Liver (tissue), 8 donors: ENCODE measurements at regions not wholly inside any gene's neighbourhood (a gene's known extent, or its start where the extent isn't known, plus 50 kb on each side); places are given as distances from the start of the nearest gene placed in this dataset.

Experiments used
- DNase-seq: peaks from one replicate; pipeline ENCODE4 v3.0.0-alpha.2; 2017; ENCODE audit warnings: low spot score
- H3K27ac ChIP-seq, 2 donors: one replicate each; pipeline ENCODE4 v1.7.0; 2013; ENCODE audit warnings: inconsistent platforms in 2 of 2, low read length in 2 of 2, control low read depth in 1 of 2, low read depth in 1 of 2, mild to moderate bottlenecking in 1 of 2
- H3K27me3 ChIP-seq, 4 donors: one replicate each; pipeline versions ENCODE4 v1.6.1 to v1.7.0; 2013; ENCODE audit warnings: low read length in 3 of 4, inconsistent platforms in 1 of 4, mild to moderate bottlenecking in 1 of 4, moderate library complexity in 1 of 4; ENCODE audit not compliant: control insufficient read depth in 4 of 4, insufficient read depth in 4 of 4
- H3K36me3 ChIP-seq, 4 donors: one replicate each; pipeline versions ENCODE4 v1.6.1 to v1.7.0; 2013; ENCODE audit warnings: low read length in 3 of 4, mild to moderate bottlenecking in 3 of 4, low read depth in 1 of 4, moderate library complexity in 1 of 4; ENCODE audit not compliant: control insufficient read depth in 4 of 4, insufficient read depth in 3 of 4
- H3K4me1 ChIP-seq, 4 donors: one replicate each; pipeline versions ENCODE4 v1.6.1 to v1.7.0; 2013; ENCODE audit warnings: low read length in 3 of 4, mild to moderate bottlenecking in 3 of 4, moderate library complexity in 1 of 4; ENCODE audit not compliant: control insufficient read depth in 4 of 4, insufficient read depth in 4 of 4
- H3K4me3 ChIP-seq, 3 donors: one replicate each; pipeline versions ENCODE4 v1.6.1 to v1.7.0; 2013; ENCODE audit warnings: low read length in 3 of 3, control low read depth in 1 of 3, low read depth in 1 of 3, mild to moderate bottlenecking in 1 of 3
- H3K9ac ChIP-seq, 2 donors: one replicate each; pipeline ENCODE4 v1.7.0; 2013; ENCODE audit warnings: low read length in 2 of 2, mild to moderate bottlenecking in 2 of 2, moderate library complexity in 2 of 2, control low read depth in 1 of 2, low read depth in 1 of 2
- H3K9me3 ChIP-seq, 4 donors: one replicate each; pipeline versions ENCODE4 v1.6.1 to v1.7.0; 2013; ENCODE audit warnings: low read length in 3 of 4; ENCODE audit not compliant: control insufficient read depth in 4 of 4
- CTCF ChIP-seq: fragments of 150-350 bp; IDR thresholded peaks from 2 replicates; pipeline ENCODE4 v1.5.1; 2017; ENCODE audit warnings: improper control_type of control experiment, low read depth, low read length; ENCODE audit not compliant: missing input control
- EGR1 ChIP-seq, 2 donors: IDR thresholded peaks; 2 replicates each; pipeline ENCODE4 v1.6.1; 2016 to 2018; ENCODE audit warnings: antibody characterized with exemption in 2 of 2, low read depth in 2 of 2
- GABPA ChIP-seq, 2 donors: IDR thresholded peaks in 1 of 2; conservative IDR thresholded peaks in 1 of 2; 2 replicates each; pipeline ENCODE4 v1.6.1; 2016; ENCODE audit warnings: antibody characterized with exemption in 2 of 2, mild to moderate bottlenecking in 1 of 2, moderate library complexity in 1 of 2
- HNF4A ChIP-seq, 2 donors: conservative IDR thresholded peaks; 2 replicates each; pipeline ENCODE4 v1.6.1; 2016; ENCODE audit warnings: antibody characterized with exemption in 2 of 2, mild to moderate bottlenecking in 2 of 2
- NR2F2 ChIP-seq: IDR thresholded peaks from 2 replicates; pipeline ENCODE4 v1.6.1; 2016; ENCODE audit warnings: antibody characterized with exemption
- RXRA ChIP-seq, 2 donors: IDR thresholded peaks; 2 replicates each; pipeline ENCODE4 v1.6.1; 2017 to 2018; ENCODE audit warnings: antibody characterized with exemption in 2 of 2, mild to moderate bottlenecking in 1 of 2
- SP1 ChIP-seq: IDR thresholded peaks from 2 replicates; pipeline ENCODE4 v1.6.1; 2018; ENCODE audit warnings: antibody characterized with exemption, mild to moderate bottlenecking
- TAF1 ChIP-seq: conservative IDR thresholded peaks from 2 replicates; pipeline ENCODE4 v1.6.1; 2016; ENCODE audit warnings: antibody characterized with exemption, mild to moderate bottlenecking
- WGBS: extraction: QIAGEN DNeasy Blood & Tissue Kit; methylation state at CpG from one replicate; pipeline ENCODE4 v1.1.7; 2013; 5-methylcytosine and 5-hydroxymethylcytosine counted together
- TF ChIP-seq, protein P1 (sequence below): IDR thresholded peaks from 2 replicates; pipeline ENCODE4 v1.6.1; 2016; ENCODE audit warnings: antibody characterized with exemption
- TF ChIP-seq, protein P2 (sequence below): IDR thresholded peaks from 2 replicates; pipeline ENCODE4 v1.6.1; 2016; ENCODE audit warnings: antibody characterized with exemption
- donor health status: healthy.
- donor health status: healthy.
- donor health status: healthy.
- donor health status: healthy.
- donor health status: healthy.

- H3K9me3 ChIP-seq = peaks cover 0 to 1% (median 0%) of the 10 kb centered on the region in 4 donors
- no peak for TF ChIP-seq EGR1 (IDR thresholded peaks at IDR 0.05; ENCODE audit: low read depth in 2 of 2)
- no peak for TF ChIP-seq RXRA (IDR thresholded peaks at IDR 0.05)
- no peak for TF ChIP-seq SP1
- no peak for TF ChIP-seq NR2F2
- TF ChIP-seq GABPA (IDR thresholded peaks at IDR 0.05 in 1 of 2, conservative IDR thresholded peaks at IDR 0.05 in 1 of 2) = no peak
- no peak for TF ChIP-seq TAF1
- TF ChIP-seq, protein P1, sequence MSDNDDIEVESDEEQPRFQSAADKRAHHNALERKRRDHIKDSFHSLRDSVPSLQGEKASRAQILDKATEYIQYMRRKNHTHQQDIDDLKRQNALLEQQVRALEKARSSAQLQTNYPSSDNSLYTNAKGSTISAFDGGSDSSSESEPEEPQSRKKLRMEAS = no peak
- TF ChIP-seq, protein P2, sequence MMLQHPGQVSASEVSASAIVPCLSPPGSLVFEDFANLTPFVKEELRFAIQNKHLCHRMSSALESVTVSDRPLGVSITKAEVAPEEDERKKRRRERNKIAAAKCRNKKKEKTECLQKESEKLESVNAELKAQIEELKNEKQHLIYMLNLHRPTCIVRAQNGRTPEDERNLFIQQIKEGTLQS = no peak
- no peaks in the 10 kb centered on the region for H3K36me3 ChIP-seq
- H3K27ac ChIP-seq = no peak overlapping the region
- WGBS = 71% methylated on average over 3 of the region's 3 CpGs
- H3K4me1 ChIP-seq = no peaks in the 10 kb centered on the region
- H3K4me3 ChIP-seq = no peak overlapping the region
- no peak for DNase-seq
- no peak overlapping the region for H3K9ac ChIP-seq
- H3K27me3 ChIP-seq = no peaks in the 10 kb centered on the region
Observed at GRCh38 chr5:31064215-31064614, 129.3 kb upstream of the CDH6 start.

- no peak overlapping the region for H3K4me3 ChIP-seq
- H3K4me1 ChIP-seq = no peaks in the 10 kb centered on the region
- H3K27ac ChIP-seq = no peak overlapping the region
- H3K27me3 ChIP-seq = no peaks in the 10 kb centered on the region
- no peaks in the 10 kb centered on the region for H3K36me3 ChIP-seq
- H3K9me3 ChIP-seq = no peaks in the 10 kb centered on the region
- TF ChIP-seq TAF1 (no peak), CTCF (no peak)
- 81% methylated on average over 3 of the region's 3 CpGs for whole genome bisulfite sequencing
- DNase-seq = no peak
- H3K9ac ChIP-seq = no peak overlapping the region
Observed at GRCh38 chr5:31062902-31063580, 130.4 kb upstream of the CDH6 start.

- TF ChIP-seq HNF4A (conservative IDR thresholded peaks at IDR 0.05) (peak in 1 of 2 donors; percentile 49), CTCF (no peak)
- H3K9me3 ChIP-seq = no peaks in the 10 kb centered on the region
Observed at GRCh38 chr5:31059889-31060288, 133.6 kb upstream of the CDH6 start.

More at GRCh38 chr5:31059889-31060288, 133.6 kb upstream of the CDH6 start:
- DNase-seq = no peak
- Histone ChIP-seq H3K4me1 (no peaks in the 10 kb centered on the region), H3K27ac (no peak overlapping the region), H3K36me3 (no peaks in the 10 kb centered on the region), H3K4me3 (no peak overlapping the region), H3K27me3 (no peaks in the 10 kb centered on the region), H3K9ac (no peak overlapping the region)
- WGBS = 86% methylated on average over 2 of the region's 2 CpGs
